Astrocyte (in vitro differentiated cells and primary cell): ENCODE measurements at regions not wholly inside any gene's neighbourhood (a gene's known extent, or its start where the extent isn't known, plus 50 kb on each side); places are given as distances from the start of the nearest gene placed in this dataset.

Experiments
- EZH2 ChIP-seq: IDR thresholded peaks from 2 replicates; pipeline ENCODE4 v1.6.1; 2012; ENCODE audit warnings: mild to moderate bottlenecking, low read length, inconsistent platforms; ENCODE audit not compliant: insufficient read depth
- TF ChIP-seq, protein P1 (sequence below): IDR thresholded peaks from 2 replicates; pipeline ENCODE4 v1.5.1; 2011; ENCODE audit warnings: low read depth, mild to moderate bottlenecking, inconsistent platforms, low read length, moderate library complexity; ENCODE audit not compliant: insufficient read depth

DNA sequence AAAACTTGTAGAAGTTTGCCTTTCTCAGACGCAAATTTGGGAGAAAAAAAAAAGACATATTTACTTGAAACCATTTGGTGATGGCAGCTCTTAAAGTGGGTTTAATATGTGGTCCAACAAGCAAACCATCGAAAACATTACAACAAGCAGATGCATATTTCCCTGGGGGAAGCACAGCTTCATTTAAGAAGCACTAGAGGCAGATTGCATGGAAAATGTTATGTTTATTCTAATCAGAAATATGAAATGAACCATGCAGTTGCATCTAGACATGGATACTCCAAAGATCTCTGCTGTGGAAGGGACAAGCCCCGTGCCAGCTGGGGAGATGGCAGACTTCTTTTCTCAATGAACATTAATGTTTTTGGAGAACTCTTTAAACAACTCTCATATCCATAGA is 57.4 kb upstream of the PARVA start:
- TF ChIP-seq, protein P1, sequence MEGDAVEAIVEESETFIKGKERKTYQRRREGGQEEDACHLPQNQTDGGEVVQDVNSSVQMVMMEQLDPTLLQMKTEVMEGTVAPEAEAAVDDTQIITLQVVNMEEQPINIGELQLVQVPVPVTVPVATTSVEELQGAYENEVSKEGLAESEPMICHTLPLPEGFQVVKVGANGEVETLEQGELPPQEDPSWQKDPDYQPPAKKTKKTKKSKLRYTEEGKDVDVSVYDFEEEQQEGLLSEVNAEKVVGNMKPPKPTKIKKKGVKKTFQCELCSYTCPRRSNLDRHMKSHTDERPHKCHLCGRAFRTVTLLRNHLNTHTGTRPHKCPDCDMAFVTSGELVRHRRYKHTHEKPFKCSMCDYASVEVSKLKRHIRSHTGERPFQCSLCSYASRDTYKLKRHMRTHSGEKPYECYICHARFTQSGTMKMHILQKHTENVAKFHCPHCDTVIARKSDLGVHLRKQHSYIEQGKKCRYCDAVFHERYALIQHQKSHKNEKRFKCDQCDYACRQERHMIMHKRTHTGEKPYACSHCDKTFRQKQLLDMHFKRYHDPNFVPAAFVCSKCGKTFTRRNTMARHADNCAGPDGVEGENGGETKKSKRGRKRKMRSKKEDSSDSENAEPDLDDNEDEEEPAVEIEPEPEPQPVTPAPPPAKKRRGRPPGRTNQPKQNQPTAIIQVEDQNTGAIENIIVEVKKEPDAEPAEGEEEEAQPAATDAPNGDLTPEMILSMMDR: no peak
- TF ChIP-seq EZH2: no peak
